ENCODE measurements at regions not wholly inside any gene's neighbourhood (a gene's known extent, or its start where the extent isn't known, plus 50 kb on each side); places are given as distances from the start of the nearest gene placed in this dataset.

- Mint-ChIP-seq H3K9me3 (peaks cover 0 to 5% (median 0%) of the 10 kb centered on the region in 7 donors), H3K36me3 (peaks cover 19 to 24% of the 10 kb centered on the region in 2 donors), H3K27ac (peak overlapping the region in 2 of 7 donors; percentile 34 to 75), H3K4me3 (no peak overlapping the region), H3K4me1 (no peaks in the 10 kb centered on the region), H3K27me3 (ENCODE audit: low read depth in 3 of 3) (no peaks in the 10 kb centered on the region)
- no peaks in the 10 kb centered on the region for H4K20me1 ChIP-seq (ENCODE audit: insufficient read depth, low read length)
- WGBS (ENCODE audit: insufficient coverage), result 93% methylated on average over 2 of the region's 5 CpGs
- H3K27ac ChIP-seq (ENCODE audit: low read depth in 1 of 2, low read length in 2 of 2), result no peak overlapping the region
- H3K4me3 ChIP-seq (replicated peaks in 1 of 3; ENCODE audit: low read depth in 2 of 3, low read length in 3 of 3), result no peak overlapping the region
- no peaks in the 10 kb centered on the region for H3K4me1 ChIP-seq (ENCODE audit: control insufficient read depth in 1 of 2, insufficient read depth in 2 of 2, low read length in 2 of 2)
- no peak overlapping the region for H3K9ac ChIP-seq (ENCODE audit: insufficient read depth, low read length, poor library complexity, severe bottlenecking)
- no peak overlapping the region for H2AFZ ChIP-seq (ENCODE audit: insufficient read depth, low read depth, low read length, poor library complexity, severe bottlenecking)
- no peaks in the 10 kb centered on the region for H3K9me3 ChIP-seq (replicated peaks in 1 of 2; ENCODE audit: control insufficient read depth in 1 of 2, insufficient read depth in 1 of 2, low read length in 2 of 2)
- no peak for DNase-seq
- H3K36me3 ChIP-seq (replicated peaks in 1 of 2; ENCODE audit: control insufficient read depth in 1 of 2, insufficient read depth in 2 of 2, low read length in 2 of 2), result peaks cover 0 to 13% of the 10 kb centered on the region in 2 donors
- no peak for TF ChIP-seq CTCF (IDR thresholded peaks at IDR 0.05)
- intact Hi-C loops (cut with micrococcal nuclease), result no loop called here
- H3K4me2 ChIP-seq (replicated peaks; ENCODE audit: extremely low read depth, low read length, poor library complexity, severe bottlenecking), result no peak overlapping the region
- H3K79me2 ChIP-seq (ENCODE audit: insufficient read depth, low read length), result no peaks in the 10 kb centered on the region
- no peaks in the 10 kb centered on the region for H3K27me3 ChIP-seq (ENCODE audit: control insufficient read depth in 2 of 2, insufficient read depth in 2 of 2, low read length in 2 of 2)
These were observed 137.4 kb downstream of the BACH1 start for GRCh38 chr21:29436143-29436542.

- peak overlapping the region in 1 of 2 donors; percentile 4 for H3K4me3 Mint-ChIP-seq
- Histone ChIP-seq H3K27me3 (ENCODE audit: control insufficient read depth in 2 of 2, insufficient read depth in 2 of 2, low read length in 2 of 2) (no peaks in the 10 kb centered on the region), H3K27ac (ENCODE audit: low read depth in 1 of 2, low read length in 2 of 2) (no peak overlapping the region), H3K79me2 (ENCODE audit: insufficient read depth, low read length) (no peaks in the 10 kb centered on the region), H3K9ac (ENCODE audit: insufficient read depth, low read length, poor library complexity, severe bottlenecking) (no peak overlapping the region), H4K20me1 (ENCODE audit: insufficient read depth, low read length) (no peaks in the 10 kb centered on the region), H3K4me3 (replicated peaks in 1 of 3; ENCODE audit: low read depth in 2 of 3, low read length in 3 of 3) (no peak overlapping the region), H3K4me1 (ENCODE audit: control insufficient read depth in 1 of 2, insufficient read depth in 2 of 2, low read length in 2 of 2) (no peaks in the 10 kb centered on the region), H2AFZ (ENCODE audit: insufficient read depth, low read depth, low read length, poor library complexity, severe bottlenecking) (no peak overlapping the region), H3K4me2 (replicated peaks; ENCODE audit: extremely low read depth, low read length, poor library complexity, severe bottlenecking) (no peak overlapping the region), H3K36me3 (replicated peaks in 1 of 2; ENCODE audit: control insufficient read depth in 1 of 2, insufficient read depth in 2 of 2, low read length in 2 of 2) (peaks cover 0 to 13% of the 10 kb centered on the region in 2 donors), H3K9me3 (replicated peaks in 1 of 2; ENCODE audit: control insufficient read depth in 1 of 2, insufficient read depth in 1 of 2, low read length in 2 of 2) (no peaks in the 10 kb centered on the region)
- intact Hi-C loops (cut with micrococcal nuclease), result no loop called here
- WGBS (ENCODE audit: insufficient coverage), result 100% methylated on average over 2 of the region's 2 CpGs
- H3K27ac Mint-ChIP-seq, result peak overlapping the region in 1 of 7 donors; percentile 34
- H3K27me3 Mint-ChIP-seq (ENCODE audit: low read depth in 3 of 3), result no peaks in the 10 kb centered on the region
- peaks cover 0 to 5% (median 0%) of the 10 kb centered on the region in 7 donors for H3K9me3 Mint-ChIP-seq
- no peaks in the 10 kb centered on the region for H3K4me1 Mint-ChIP-seq
- DNase-seq, result no peak
- TF ChIP-seq CTCF (IDR thresholded peaks at IDR 0.05), result no peak
- peaks cover 19 to 24% of the 10 kb centered on the region in 2 donors for H3K36me3 Mint-ChIP-seq
These were observed 137.9 kb downstream of the BACH1 start for GRCh38 chr21:29436650-29437049.

Data from CD14-positive monocyte (primary cell).